Amniotic epithelial cell (primary cell): ENCODE measurements at regions not wholly inside any gene's neighbourhood (a gene's known extent, or its start where the extent isn't known, plus 50 kb on each side); places are given as distances from the start of the nearest gene placed in this dataset.

Experiments
- DNase-seq: peaks from one replicate; pipeline ENCODE4 v3.0.0-alpha.2; 2010; ENCODE audit warnings: low read depth

DNA sequence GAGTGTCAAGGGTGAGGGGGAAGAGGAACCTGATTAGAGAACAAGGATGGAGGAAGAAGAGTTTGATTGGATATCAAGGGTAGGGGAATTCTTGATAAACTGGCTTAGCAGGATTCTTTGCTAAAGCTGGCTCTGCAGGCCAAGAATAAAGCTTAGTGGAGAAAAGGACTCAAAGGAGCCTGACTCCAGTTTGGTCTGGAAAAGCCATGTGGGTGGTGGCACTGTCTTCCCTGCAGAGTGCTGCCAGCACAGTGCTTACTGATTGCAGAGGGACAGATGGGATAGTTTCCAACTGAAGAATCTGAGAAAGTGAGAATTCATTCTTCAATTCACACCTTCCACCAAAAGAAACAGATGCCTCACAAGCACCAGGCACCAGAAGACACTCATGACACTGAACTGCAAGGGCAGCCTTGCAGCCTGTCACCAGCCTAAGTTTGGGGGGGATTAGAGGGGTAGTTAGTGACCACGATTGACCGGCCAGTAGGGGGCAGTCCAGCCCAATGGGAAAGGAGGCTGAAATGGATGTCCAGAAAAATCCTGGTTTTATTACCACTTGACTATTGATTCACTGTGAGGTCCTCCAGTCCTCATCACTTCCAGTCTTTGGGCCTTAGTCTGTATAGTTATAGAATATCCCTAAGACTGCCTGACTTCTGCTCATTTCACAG is 334.5 kb downstream of the SMAD2 start:
- DNase-seq, result no peak

DNA sequence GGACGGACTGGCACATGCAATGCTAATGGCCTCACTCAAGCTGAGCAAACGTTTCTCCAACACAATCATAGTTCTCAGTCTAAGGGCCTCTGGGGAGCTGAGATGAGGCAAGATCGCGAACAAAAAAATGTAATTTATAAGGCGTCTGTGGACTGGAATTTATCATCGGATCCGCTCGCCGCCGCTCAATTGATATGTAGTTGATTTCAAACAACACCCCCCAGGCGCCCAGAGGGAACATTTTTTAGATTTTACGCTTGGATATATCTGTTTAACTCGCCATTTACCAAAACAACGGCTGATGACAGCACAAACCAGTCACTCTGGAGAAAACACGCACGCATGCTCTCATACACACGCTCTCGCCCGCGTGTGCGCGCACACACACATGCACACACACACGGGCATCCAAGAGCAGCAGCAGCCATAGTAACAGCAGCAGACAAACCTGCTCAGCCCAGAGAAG is 335.8 kb downstream of the SMAD2 start:
- DNase-seq, result no peak

DNA sequence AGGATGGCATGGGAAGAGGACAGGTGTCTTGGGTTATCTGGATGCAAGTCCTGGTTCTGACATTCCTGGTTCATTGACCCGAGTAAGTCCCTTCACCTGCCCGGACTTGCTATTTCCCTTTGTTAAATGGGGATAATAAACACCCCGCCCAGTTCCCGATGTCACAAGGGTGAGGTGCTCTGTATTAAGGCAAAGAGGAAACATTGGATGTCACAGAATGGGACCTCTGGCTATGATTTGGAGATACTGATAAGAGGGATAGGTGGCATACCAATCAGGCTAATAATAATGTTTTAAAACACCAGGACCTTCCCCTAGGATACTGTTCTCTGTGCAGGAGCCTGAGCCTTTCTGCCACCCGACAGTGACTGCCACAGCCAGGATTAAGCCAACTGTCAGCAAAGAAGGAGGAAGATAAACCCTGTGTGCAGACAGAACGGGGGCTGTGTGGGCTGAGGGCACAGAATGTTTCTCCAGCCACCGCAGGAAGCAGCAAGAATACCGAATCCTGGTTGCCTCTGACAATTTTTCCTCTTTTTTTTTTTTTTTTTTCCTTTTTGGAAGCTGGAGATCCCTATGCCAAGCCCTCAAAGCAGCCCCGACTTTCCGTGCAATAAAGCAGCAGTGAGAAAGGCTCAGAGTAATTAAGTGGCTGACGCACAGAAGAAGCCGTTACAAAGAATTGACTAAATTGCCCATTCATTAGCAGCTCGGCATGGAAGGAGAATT is 336.6 kb downstream of the SMAD2 start:
- no peak for DNase-seq

DNA sequence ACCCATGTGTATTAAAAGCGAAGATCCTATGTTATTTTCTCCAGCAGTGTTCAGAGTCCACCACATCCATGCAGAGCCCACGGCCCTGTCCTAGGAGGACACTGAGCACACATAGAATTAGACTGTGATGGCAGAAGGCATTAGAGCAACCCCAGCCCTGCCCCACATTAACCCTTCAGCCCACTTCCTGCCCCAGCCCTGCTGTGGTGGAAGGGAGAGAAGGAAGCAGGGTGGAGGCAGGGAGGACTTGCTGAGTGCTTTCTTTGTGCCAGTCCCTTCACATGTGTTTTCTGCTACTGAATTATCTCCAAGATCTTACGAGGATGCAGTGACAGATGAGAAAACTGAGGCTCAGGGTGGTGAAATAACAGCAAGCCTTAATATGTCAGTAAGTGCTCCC is 339.0 kb downstream of the SMAD2 start:
- no peak for DNase-seq

DNA sequence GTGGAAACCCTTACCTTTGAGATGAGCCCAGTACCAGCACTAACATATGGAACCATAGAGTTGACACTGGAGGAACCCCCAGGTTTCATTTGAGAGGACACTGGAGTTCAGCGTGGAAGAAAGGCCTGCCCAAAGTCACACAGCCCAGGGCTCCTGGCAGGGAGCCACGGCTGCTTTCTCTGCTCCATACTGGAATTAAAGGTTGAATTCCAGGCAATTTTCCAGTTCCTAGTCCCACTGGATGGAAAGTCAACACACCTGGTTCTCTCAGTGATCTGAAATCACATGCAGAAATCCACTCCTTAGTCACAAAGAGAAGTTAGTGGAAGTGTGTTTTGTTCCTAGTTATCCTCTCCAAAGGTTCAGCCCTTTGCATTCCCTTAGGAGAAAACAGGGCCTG is 336.1 kb upstream of the SKOR2 start:
- DNase-seq, result no peak

DNA sequence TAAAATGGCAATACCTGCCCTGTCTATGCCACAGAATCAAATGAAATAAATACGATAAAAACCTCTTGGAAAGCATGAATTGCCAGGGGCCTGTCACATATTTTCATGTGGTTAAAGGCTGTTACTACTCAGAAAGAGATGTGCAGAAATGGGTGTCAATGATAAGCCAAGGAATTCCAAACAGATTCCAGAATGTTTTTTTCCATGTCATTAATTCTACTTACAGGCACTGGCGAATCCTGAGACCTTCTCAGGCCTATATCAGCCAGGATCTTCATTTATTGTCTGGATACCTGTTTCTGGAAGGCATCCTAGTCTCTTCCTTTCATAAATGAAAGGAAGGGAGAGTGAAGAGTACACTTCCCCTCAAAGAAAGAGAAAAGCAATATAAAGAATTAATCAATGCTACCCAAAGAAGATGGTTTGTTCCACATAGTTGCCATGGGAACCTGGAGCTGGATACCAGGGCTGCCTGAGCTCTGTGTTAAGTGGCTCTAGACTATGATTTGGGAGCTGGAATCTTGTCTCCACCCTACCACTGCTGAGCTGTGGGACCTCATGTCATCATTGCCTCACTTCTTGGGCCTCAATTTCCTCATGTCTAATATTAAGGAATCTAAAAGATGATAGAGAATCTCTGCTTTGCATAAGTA is 335.1 kb upstream of the SKOR2 start:
- no peak for DNase-seq

DNA sequence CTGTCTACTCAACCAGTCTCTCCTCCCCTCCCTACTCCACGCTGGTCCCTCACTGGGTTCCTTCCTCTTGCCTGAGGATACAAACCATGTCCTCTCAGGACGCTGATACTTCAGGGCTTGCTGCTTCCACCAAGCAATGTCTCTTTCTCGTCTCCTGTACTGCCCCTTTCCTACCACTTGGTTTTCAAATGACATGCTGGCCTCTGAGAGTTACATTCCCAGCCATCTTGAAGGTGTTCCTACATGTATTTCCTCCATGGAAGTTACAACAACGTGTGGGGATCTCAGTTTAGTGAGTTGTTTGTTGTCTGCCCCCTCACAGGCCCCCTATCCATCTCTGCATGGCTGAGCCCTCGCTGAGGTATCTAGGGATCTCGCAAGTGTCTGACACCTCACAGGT is 334.5 kb upstream of the SKOR2 start:
- DNase-seq, result no peak

DNA sequence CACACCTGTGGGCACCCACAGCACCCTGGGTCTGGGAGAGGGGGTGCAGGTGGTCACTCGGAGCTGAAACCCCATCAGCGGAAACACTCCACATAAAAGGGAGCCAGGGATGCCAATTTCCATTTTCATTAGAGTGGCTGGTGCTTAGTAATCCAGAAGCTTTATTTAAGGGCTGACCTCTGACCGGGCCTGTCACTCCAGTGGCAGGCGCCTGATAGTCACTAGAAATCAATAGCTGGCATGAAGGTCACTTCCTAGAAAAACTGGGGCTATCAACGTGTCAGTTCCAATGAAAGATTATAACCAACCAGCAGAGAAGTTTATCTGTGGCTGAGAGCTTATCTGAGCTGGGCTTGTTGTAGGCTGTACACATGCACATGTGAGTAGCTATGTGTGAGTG is 333.7 kb upstream of the SKOR2 start:
- no peak for DNase-seq

DNA sequence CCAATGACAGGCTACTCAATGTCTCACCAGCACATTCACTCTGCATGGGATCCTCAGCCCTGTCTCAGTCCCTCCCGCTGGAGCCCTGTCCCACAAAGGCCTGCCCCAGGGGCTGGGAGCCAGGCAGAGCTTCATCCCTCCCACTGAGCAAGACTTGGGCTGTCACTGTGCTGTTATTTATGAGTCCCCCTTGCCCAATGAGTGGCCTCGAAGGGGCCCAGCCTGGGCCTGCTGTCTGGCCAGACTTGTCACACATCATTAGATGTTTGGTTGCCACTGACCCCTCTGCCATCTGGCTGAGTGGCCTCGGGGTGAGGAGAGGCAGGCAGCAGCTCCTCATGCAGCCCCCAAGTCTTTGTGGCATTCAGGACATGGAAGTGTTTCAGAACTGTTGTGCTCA is 330.6 kb upstream of the SKOR2 start:
- DNase-seq, result no peak

DNA sequence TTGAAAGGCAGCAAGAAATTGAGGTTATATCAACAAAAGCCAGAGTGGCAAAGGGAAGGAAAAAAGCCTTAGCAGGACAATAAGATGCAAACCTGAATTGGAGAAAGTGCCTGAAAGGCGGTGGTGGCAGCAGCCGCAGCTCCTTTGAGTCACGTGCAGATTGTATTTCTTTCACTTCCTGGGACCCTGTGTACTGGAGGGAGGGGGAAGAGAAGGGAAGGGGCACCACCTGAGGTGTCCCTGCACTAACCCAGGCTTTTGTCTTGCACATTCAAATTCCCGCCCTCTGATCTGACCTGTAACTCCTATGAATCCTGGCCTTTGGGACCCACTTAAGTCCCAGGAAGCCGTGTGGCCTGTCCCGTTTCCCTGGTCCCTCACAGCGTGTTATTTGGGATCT is 326.1 kb upstream of the SKOR2 start:
- no peak for DNase-seq

DNA sequence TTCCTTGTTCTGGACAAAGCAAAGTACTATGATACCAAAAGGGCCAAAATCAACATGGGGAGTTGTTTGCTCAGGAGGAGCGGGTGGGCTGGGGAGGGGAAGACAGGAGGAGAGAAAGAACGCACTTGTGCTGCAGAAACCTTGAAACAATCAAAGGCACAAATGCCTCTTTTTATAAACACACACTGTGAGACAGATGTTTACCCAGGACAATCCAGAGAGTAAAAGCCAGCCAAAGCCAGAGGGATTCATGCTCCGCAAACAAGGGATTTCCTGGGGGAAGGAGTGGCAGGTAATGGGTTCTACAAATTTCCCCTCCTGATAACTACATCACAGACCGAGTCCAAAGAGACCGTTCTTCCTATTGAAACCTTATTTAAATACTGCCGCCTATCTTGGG is 323.5 kb upstream of the SKOR2 start:
- no peak for DNase-seq

DNA sequence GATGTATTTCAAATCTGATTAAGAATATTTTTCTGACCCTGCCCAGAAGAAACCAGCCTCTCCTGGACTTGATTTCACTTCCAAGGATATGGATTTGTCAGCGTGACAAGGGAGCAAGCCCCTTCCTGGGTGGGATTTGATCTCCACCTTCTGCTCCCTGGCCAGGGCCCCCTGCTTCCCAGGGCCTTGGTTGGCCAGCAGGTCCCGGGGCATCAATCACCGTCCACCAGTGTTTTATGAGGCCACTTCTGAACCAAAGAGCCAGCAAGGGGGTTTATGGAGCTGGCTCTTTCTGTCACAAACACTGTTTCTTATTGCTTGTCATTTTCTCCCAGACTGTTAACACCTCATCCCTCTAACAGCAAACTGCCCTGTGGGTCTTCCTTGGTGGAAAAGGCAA is 320.5 kb upstream of the SKOR2 start:
- DNase-seq, result no peak

DNA sequence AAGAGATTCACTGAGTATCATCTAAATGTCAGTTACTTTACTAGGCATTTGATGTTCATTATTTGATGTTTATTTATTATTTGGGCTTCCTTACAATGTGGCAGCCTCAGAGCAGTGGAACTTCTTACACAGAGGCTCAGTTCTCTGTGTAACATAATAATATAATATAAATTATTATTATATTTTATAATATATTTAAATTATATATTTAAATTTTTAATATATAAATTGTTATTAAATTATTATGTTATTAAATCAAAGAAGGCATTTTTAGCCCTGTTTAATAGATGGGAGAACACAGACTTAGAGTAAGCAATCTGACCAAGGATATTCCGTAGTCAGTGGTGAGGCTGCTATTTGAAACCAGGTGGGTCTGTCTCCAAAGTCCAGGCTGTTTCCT is 315.3 kb upstream of the SKOR2 start:
- no peak for DNase-seq

DNA sequence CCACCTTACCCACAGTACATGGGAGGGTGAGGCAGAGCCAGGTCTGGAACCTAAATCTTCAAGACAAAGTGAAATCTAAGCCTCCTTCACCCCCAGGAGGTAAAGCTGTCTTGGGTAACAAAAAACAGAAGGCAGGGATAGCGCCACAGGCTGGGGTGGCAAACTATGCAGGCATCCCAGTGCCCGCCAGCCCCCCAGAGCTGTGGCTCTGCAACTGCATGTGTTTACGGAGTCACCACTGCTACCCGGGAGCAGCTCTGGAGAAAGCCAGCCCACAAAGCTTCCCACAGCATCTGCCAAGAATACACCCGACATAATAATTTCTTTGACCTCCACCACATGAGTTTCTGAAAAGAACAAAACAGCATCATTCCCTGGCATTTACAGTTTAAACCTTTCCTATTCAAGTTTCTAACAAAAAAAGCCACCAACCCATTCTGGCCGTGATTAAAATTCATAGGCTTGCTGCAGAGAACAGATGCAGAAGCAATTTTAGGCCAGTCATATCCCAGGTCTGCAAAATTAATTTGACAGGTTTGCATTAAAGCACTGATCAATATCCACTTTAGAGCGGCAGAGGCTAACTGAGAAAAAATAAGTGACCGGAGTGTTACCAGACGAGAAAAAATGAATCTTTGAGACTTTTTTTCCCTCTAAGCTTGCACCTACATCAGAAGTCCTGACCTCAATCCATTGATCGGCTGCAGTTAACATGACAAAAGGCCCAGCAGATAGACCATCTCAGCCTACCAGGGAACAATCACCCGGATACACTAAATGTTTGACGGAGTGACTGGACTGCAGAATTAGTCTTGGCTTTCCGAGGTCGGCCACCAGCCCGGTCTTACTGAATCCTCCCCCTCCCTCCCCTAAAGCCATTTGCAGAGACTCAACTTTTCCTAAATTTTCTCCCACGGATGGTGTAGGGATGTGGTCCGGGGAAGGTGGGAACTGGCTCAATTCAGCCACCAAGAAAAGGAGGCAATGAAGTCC is 309.6 kb upstream of the SKOR2 start:
- DNase-seq, result no peak

DNA sequence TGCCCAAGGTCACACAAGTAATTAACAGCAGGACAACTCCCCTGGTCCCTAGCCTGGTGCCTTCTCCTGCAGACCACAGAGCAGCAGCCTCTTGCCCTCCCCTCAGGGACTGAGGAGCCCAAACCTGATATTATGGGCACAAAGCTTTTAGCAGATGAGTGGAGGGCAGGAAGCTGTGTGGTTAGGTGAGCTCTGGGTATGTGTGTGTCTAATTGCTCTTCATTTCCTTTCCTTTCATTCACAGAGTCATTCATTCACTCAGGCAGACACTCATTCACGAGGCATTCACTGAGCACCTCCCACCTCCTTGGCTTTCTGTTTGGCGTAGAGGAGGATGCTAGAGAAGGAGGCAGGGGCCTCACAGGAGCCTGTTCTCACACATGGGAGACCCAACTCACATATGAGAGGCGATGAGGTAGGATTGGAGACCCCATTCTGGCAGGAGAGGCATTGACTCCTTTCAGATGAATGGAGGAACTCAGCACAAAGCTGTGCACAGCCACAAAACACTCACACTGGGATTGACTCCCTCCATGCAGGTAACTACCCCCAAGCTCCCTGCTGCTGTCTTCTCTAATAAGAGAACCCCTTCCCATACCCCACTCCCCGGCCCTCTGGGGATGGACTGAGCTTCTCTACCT is 306.8 kb upstream of the SKOR2 start:
- no peak for DNase-seq

DNA sequence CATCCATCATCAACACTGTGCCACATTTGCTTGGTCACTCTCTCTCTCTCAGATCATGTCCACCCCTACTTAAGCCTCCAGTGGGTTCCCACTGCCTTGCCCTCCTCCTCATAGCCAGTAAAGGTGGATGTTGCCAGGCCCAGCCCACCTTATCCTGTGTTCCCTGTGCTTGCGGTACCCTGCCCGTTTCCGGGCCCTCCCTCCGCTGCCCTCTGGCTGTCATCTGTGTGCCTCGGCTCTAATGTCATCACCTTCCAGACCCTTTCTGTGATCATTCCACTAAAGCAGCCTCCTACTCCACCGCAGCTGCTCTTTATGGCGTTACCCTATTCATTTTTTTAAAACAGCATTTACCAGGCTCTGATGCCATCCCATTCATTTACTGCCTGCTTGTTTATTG is 305.7 kb upstream of the SKOR2 start:
- DNase-seq, result no peak

DNA sequence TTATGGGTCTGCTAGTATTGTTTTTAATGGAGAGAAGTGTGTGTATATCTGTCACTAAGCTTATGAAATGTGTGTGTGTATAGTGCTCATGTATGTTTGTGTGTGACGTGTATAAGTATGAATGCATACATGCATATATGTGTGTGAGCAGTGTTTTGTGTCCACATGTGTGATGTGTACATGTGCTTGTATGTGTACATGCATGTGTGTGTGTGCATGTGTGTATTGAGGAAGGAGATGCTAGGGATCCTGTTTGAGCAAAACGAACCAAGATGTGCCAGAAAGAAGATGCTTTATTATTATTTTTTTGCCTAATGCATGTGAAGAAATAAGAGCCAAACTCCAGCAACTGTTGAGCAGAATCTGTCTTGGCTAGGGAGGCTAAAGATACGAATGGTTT is 301.3 kb upstream of the SKOR2 start:
- no peak for DNase-seq

DNA sequence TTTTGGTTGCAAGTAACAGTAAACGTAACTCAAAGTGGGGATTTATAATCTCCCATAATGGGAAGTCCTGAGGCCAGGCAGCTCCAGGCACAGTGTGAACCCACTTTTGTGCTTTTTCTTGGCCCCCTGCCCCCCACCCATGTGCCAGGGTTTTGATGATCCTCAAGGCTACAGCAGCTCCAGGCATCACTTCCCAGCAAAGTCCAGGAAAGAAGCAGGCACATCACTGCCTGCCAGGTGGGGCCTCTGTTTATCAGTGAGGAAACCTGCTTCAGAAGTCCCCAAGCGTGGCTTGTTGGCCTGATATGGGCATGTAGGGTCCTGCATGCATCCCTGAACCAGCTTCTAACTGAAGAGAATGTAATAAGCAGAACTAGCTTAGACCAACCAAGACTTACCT is 299.2 kb upstream of the SKOR2 start:
- DNase-seq, result no peak

DNA sequence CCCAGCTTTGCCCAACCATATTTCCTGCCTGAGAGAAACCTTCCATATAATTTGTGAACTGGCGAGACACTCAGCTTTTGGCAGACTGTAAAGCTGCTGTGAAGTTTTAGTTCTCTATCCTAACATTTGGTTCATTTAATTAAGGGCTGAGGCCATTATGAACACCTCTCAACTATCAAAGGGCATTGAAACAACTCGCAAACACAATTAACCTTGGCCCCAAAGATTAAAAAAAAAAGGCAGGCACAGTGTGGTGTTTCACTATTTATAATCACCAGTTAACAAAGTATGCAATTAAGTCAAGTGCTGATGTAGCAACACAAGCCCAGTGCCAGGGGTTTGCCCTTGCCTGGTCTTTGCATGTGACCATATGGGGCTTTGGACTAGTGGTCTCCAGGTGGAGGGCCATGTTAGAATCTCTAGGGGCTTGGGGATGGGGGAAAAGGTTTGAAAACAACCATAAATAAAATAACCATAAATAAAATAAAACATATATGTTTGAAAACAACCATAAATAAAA is 297.6 kb upstream of the SKOR2 start:
- DNase-seq, result no peak

DNA sequence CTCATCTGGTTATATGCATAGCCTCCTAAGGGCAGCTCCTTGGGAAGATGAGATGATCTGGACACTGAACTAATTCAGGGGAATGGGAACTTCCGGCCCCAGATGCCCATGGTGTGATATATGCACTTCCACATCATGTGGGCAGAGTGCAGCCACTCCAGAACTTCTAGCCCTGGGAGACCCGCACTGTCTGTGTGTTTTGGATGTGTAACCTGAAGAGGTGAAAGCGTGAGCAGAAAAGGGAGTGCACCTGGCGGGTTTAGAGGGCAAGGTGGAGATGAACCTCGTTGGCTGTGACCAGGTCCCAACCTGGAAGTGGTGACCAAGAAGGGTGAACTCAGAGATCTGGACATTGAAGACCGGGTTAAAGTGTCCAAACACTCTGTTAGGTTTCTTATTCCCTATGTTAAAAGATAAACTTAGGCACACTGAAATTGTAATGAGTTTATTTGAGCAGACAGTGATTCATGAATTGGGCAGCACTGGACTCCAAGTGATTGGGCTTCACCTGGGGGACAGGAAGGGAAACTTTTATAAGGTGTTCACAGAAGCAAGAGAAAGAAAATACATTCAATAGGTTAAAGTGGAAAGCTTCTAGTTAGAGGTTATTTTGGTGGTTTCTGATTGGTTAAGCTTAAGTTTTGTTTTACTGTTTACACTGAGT is 296.2 kb upstream of the SKOR2 start:
- DNase-seq, result no peak

DNA sequence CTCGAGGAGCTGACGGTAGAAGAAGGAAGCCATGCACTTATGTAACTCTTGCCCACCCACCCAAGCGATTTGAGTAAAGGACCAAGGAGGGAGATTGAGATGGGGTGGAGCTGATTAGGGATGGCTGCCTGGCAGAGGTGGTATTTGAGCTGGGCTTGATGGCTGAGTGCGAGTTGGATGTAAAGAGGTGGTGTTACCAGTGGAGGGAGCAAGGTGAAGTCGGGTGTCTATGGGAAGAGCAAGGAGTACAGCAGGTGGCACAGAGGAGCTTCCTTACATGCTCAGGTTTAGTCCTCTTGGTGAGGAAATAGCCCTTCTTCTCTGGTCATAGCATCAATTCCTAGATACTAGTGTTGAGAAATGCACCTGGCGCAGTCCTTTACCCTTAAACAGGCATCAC is 294.2 kb upstream of the SKOR2 start:
- DNase-seq, result no peak
